ENCODE measurements at regions not wholly inside any gene's neighbourhood (a gene's known extent, or its start where the extent isn't known, plus 50 kb on each side); places are given as distances from the start of the nearest gene placed in this dataset.

DNA sequence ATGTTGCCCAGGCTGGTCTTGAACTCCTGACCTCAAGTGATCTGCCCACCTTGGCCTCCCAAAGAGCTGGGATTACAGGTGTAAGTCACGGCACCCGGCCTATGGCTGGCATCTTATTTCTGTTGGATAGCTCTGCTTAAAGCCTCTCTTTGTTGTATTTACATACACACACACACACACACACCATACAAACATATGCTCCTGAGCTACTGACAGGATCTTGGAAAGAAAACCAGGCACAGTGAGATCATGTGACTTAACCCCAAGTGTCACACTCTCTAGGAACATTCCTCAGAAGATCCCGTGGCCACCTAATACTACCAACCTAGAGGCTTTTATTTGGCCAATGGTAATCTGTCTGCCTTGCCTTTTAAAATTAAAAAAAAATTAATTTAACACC, 85.1 kb upstream of the HAAO start:
- no peak for TF ChIP-seq JUN (IDR thresholded peaks at IDR 0.05; ENCODE audit: borderline replicate concordance, insufficient read depth, insufficient read length, low read depth)
- no peak for TF ChIP-seq GATA2 (IDR thresholded peaks at IDR 0.05; ENCODE audit: insufficient read depth, insufficient read length, low read depth, low read length)
- no peak for TF ChIP-seq EZH2 (IDR thresholded peaks at IDR 0.05; ENCODE audit: borderline replicate concordance, low read depth, low read length, severe bottlenecking)
- no peak for TF ChIP-seq MYC (IDR thresholded peaks at IDR 0.05; ENCODE audit: low read depth, low read length)
- no peak for TF ChIP-seq FOS (IDR thresholded peaks at IDR 0.05; ENCODE audit: borderline replicate concordance, insufficient read depth, low read length)
- no peak for TF ChIP-seq POLR2AphosphoS5 (IDR thresholded peaks at IDR 0.05; ENCODE audit: insufficient read depth, low read depth, low read length)
- no peak for TF ChIP-seq POLR2A (IDR thresholded peaks at IDR 0.05; ENCODE audit: low read depth, low read length)
- TF ChIP-seq, protein P1, sequence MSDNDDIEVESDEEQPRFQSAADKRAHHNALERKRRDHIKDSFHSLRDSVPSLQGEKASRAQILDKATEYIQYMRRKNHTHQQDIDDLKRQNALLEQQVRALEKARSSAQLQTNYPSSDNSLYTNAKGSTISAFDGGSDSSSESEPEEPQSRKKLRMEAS (IDR thresholded peaks at IDR 0.05; ENCODE audit: insufficient read depth, insufficient read length), result no peak
- TF ChIP-seq, protein P2, sequence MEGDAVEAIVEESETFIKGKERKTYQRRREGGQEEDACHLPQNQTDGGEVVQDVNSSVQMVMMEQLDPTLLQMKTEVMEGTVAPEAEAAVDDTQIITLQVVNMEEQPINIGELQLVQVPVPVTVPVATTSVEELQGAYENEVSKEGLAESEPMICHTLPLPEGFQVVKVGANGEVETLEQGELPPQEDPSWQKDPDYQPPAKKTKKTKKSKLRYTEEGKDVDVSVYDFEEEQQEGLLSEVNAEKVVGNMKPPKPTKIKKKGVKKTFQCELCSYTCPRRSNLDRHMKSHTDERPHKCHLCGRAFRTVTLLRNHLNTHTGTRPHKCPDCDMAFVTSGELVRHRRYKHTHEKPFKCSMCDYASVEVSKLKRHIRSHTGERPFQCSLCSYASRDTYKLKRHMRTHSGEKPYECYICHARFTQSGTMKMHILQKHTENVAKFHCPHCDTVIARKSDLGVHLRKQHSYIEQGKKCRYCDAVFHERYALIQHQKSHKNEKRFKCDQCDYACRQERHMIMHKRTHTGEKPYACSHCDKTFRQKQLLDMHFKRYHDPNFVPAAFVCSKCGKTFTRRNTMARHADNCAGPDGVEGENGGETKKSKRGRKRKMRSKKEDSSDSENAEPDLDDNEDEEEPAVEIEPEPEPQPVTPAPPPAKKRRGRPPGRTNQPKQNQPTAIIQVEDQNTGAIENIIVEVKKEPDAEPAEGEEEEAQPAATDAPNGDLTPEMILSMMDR (IDR thresholded peaks at IDR 0.05; ENCODE audit: extremely low read depth in 1 of 2, insufficient read depth in 1 of 2, low read depth in 1 of 2, low read length in 2 of 2), result no peak
- Histone ChIP-seq H2AFZ (ENCODE audit: low read depth, low read length) (no peak overlapping the region), H4K20me1 (replicated peaks; ENCODE audit: control insufficient read depth, extremely low read depth, insufficient read depth, low read length) (no peaks in the 10 kb centered on the region), H3K4me2 (ENCODE audit: insufficient read depth, low read length) (no peak overlapping the region), H3K9me3 (replicated peaks; ENCODE audit: control insufficient read depth, insufficient read depth, low read length) (no peaks in the 10 kb centered on the region), H3K36me3 (ENCODE audit: control insufficient read depth in 2 of 2, extremely low read depth in 1 of 2, insufficient read depth in 2 of 2, low read length in 2 of 2) (no peaks in the 10 kb centered on the region), H3K27ac (ENCODE audit: insufficient read depth, low read depth, low read length) (no peak overlapping the region), H3K9ac (replicated peaks; ENCODE audit: extremely low read depth, insufficient read depth, low read length) (no peak overlapping the region), H3K9me1 (replicated peaks; ENCODE audit: control insufficient read depth, extremely low read depth, insufficient read depth, low read length) (no peaks in the 10 kb centered on the region), H3K79me2 (ENCODE audit: control insufficient read depth, insufficient read depth, low read length) (no peaks in the 10 kb centered on the region), H3K4me3 (replicated peaks in 1 of 3; ENCODE audit: insufficient read depth in 1 of 3, low read depth in 1 of 3, low read length in 3 of 3) (no peak overlapping the region), H3K27me3 (ENCODE audit: control insufficient read depth in 2 of 2, insufficient read depth in 2 of 2, low read length in 2 of 2) (no peaks in the 10 kb centered on the region), H3K4me1 (ENCODE audit: control insufficient read depth, extremely low read depth, insufficient read depth, low read length) (peaks cover 51% of the 10 kb centered on the region)
- ChIA-PET POLR2A (no interaction called here), CTCF (interaction anchor here (0.7 to 1.0 kb wide), 3 partner anchors 9 to 19 kb away, joined by 3 read pairs; no protein-coding TSS in a partner anchor)
- no TSS peak for BruUV-seq (replicated peaks)
- FAIRE-seq (no peak), DNase-seq (ENCODE audit: low read depth, low spot score) (no peak)
- dilution Hi-C loops (cut with MboI; ENCODE audit: extremely low pct_ligation_motif_present, low sequenced_read_pairs) (no loop called here), intact Hi-C loops (cut with micrococcal nuclease) (no loop called here)

All from endothelial cell of umbilical vein (primary cell).